Liver (tissue), 8 donors: ENCODE measurements at regions not wholly inside any gene's neighbourhood (a gene's known extent, or its start where the extent isn't known, plus 50 kb on each side); places are given as distances from the start of the nearest gene placed in this dataset.

Experiments
- DNase-seq: peaks from one replicate; pipeline ENCODE4 v3.0.0-alpha.2; 2017; ENCODE audit warnings: low spot score
- H3K27ac ChIP-seq, 2 donors: one replicate each; pipeline ENCODE4 v1.7.0; 2013; ENCODE audit warnings: inconsistent platforms in 2 of 2, low read length in 2 of 2, control low read depth in 1 of 2, low read depth in 1 of 2, mild to moderate bottlenecking in 1 of 2
- H3K27me3 ChIP-seq, 4 donors: one replicate each; pipeline versions ENCODE4 v1.6.1 to v1.7.0; 2013; ENCODE audit warnings: low read length in 3 of 4, inconsistent platforms in 1 of 4, mild to moderate bottlenecking in 1 of 4, moderate library complexity in 1 of 4; ENCODE audit not compliant: control insufficient read depth in 4 of 4, insufficient read depth in 4 of 4
- H3K36me3 ChIP-seq, 4 donors: one replicate each; pipeline versions ENCODE4 v1.6.1 to v1.7.0; 2013; ENCODE audit warnings: low read length in 3 of 4, mild to moderate bottlenecking in 3 of 4, low read depth in 1 of 4, moderate library complexity in 1 of 4; ENCODE audit not compliant: control insufficient read depth in 4 of 4, insufficient read depth in 3 of 4
- H3K4me1 ChIP-seq, 4 donors: one replicate each; pipeline versions ENCODE4 v1.6.1 to v1.7.0; 2013; ENCODE audit warnings: low read length in 3 of 4, mild to moderate bottlenecking in 3 of 4, moderate library complexity in 1 of 4; ENCODE audit not compliant: control insufficient read depth in 4 of 4, insufficient read depth in 4 of 4
- H3K4me3 ChIP-seq, 3 donors: one replicate each; pipeline versions ENCODE4 v1.6.1 to v1.7.0; 2013; ENCODE audit warnings: low read length in 3 of 3, control low read depth in 1 of 3, low read depth in 1 of 3, mild to moderate bottlenecking in 1 of 3
- H3K9ac ChIP-seq, 2 donors: one replicate each; pipeline ENCODE4 v1.7.0; 2013; ENCODE audit warnings: low read length in 2 of 2, mild to moderate bottlenecking in 2 of 2, moderate library complexity in 2 of 2, control low read depth in 1 of 2, low read depth in 1 of 2
- H3K9me3 ChIP-seq, 4 donors: one replicate each; pipeline versions ENCODE4 v1.6.1 to v1.7.0; 2013; ENCODE audit warnings: low read length in 3 of 4; ENCODE audit not compliant: control insufficient read depth in 4 of 4
- EGR1 ChIP-seq, 2 donors: IDR thresholded peaks; 2 replicates each; pipeline ENCODE4 v1.6.1; 2016 to 2018; ENCODE audit warnings: antibody characterized with exemption in 2 of 2, low read depth in 2 of 2
- FOXA1 ChIP-seq: IDR thresholded peaks from 2 replicates; pipeline ENCODE4 v1.6.1; 2016; ENCODE audit warnings: antibody characterized with exemption
- FOXA2 ChIP-seq: IDR thresholded peaks from 2 replicates; pipeline ENCODE4 v1.6.1; 2016; ENCODE audit warnings: antibody characterized with exemption
- GABPA ChIP-seq, 2 donors: IDR thresholded peaks in 1 of 2; conservative IDR thresholded peaks in 1 of 2; 2 replicates each; pipeline ENCODE4 v1.6.1; 2016; ENCODE audit warnings: antibody characterized with exemption in 2 of 2, mild to moderate bottlenecking in 1 of 2, moderate library complexity in 1 of 2
- HNF4A ChIP-seq, 2 donors: conservative IDR thresholded peaks; 2 replicates each; pipeline ENCODE4 v1.6.1; 2016; ENCODE audit warnings: antibody characterized with exemption in 2 of 2, mild to moderate bottlenecking in 2 of 2
- JUND ChIP-seq, 2 donors: IDR thresholded peaks; 2 replicates each; pipeline ENCODE4 v1.6.1; 2016; ENCODE audit warnings: antibody characterized with exemption in 2 of 2
- RXRA ChIP-seq, 2 donors: IDR thresholded peaks; 2 replicates each; pipeline ENCODE4 v1.6.1; 2017 to 2018; ENCODE audit warnings: antibody characterized with exemption in 2 of 2, mild to moderate bottlenecking in 1 of 2
- SP1 ChIP-seq: IDR thresholded peaks from 2 replicates; pipeline ENCODE4 v1.6.1; 2018; ENCODE audit warnings: antibody characterized with exemption, mild to moderate bottlenecking
- TAF1 ChIP-seq: conservative IDR thresholded peaks from 2 replicates; pipeline ENCODE4 v1.6.1; 2016; ENCODE audit warnings: antibody characterized with exemption, mild to moderate bottlenecking
- YY1 ChIP-seq: IDR thresholded peaks from 2 replicates; pipeline ENCODE4 v1.6.1; 2016; ENCODE audit warnings: antibody characterized with exemption, mild to moderate bottlenecking
- WGBS: extraction: QIAGEN DNeasy Blood & Tissue Kit; methylation state at CpG from one replicate; pipeline ENCODE4 v1.1.7; 2013; 5-methylcytosine and 5-hydroxymethylcytosine counted together
- TF ChIP-seq, protein P1 (sequence below): IDR thresholded peaks from 2 replicates; pipeline ENCODE4 v1.6.1; 2016; ENCODE audit warnings: antibody characterized with exemption, mild to moderate bottlenecking
- TF ChIP-seq, protein P2 (sequence below): fragments of 150-350 bp; IDR thresholded peaks from 2 replicates; pipeline ENCODE4 v1.5.1; 2017; ENCODE audit warnings: improper control_type of control experiment, low read depth, low read length; ENCODE audit not compliant: missing input control
- TF ChIP-seq, protein P3 (sequence below): IDR thresholded peaks from 2 replicates; pipeline ENCODE4 v1.6.1; 2016; ENCODE audit warnings: antibody characterized with exemption
- TF ChIP-seq, protein P4 (sequence below): IDR thresholded peaks from 2 replicates; pipeline ENCODE4 v1.6.1; 2016; ENCODE audit warnings: antibody characterized with exemption
- donor health status: healthy.
- donor health status: healthy.
- donor health status: healthy.
- donor health status: healthy.
- donor health status: healthy.

DNA sequence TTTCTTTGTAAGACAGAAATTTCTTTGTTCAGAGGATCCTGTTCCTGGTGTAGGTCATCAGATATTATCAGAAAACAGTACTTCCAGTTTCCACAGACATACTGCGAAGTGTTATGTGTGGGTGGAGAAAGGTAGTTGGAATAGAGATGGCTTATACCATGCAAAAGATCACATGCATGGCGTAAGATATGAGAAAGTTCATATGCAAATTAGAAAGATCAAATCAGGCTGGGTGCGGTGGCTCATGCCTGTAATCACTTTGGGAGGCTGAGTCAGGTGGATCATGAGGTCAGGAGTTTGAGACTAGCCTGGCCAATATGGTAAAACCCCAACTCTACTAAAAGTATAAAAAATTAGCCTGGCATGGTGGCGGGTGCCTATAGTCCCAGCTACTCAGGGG is 65.2 kb upstream of the GLIS3 start:
- H3K36me3 ChIP-seq = no peaks in the 10 kb centered on the region
- H3K27me3 ChIP-seq = no peaks in the 10 kb centered on the region
- H3K27ac ChIP-seq = no peak overlapping the region
- TF ChIP-seq FOXA1 (no peak), SP1 (no peak), HNF4A (conservative IDR thresholded peaks at IDR 0.05) (no peak), RXRA (IDR thresholded peaks at IDR 0.05) (no peak)
- TF ChIP-seq, protein P1, sequence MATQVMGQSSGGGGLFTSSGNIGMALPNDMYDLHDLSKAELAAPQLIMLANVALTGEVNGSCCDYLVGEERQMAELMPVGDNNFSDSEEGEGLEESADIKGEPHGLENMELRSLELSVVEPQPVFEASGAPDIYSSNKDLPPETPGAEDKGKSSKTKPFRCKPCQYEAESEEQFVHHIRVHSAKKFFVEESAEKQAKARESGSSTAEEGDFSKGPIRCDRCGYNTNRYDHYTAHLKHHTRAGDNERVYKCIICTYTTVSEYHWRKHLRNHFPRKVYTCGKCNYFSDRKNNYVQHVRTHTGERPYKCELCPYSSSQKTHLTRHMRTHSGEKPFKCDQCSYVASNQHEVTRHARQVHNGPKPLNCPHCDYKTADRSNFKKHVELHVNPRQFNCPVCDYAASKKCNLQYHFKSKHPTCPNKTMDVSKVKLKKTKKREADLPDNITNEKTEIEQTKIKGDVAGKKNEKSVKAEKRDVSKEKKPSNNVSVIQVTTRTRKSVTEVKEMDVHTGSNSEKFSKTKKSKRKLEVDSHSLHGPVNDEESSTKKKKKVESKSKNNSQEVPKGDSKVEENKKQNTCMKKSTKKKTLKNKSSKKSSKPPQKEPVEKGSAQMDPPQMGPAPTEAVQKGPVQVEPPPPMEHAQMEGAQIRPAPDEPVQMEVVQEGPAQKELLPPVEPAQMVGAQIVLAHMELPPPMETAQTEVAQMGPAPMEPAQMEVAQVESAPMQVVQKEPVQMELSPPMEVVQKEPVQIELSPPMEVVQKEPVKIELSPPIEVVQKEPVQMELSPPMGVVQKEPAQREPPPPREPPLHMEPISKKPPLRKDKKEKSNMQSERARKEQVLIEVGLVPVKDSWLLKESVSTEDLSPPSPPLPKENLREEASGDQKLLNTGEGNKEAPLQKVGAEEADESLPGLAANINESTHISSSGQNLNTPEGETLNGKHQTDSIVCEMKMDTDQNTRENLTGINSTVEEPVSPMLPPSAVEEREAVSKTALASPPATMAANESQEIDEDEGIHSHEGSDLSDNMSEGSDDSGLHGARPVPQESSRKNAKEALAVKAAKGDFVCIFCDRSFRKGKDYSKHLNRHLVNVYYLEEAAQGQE = no peak
- TF ChIP-seq, protein P2, sequence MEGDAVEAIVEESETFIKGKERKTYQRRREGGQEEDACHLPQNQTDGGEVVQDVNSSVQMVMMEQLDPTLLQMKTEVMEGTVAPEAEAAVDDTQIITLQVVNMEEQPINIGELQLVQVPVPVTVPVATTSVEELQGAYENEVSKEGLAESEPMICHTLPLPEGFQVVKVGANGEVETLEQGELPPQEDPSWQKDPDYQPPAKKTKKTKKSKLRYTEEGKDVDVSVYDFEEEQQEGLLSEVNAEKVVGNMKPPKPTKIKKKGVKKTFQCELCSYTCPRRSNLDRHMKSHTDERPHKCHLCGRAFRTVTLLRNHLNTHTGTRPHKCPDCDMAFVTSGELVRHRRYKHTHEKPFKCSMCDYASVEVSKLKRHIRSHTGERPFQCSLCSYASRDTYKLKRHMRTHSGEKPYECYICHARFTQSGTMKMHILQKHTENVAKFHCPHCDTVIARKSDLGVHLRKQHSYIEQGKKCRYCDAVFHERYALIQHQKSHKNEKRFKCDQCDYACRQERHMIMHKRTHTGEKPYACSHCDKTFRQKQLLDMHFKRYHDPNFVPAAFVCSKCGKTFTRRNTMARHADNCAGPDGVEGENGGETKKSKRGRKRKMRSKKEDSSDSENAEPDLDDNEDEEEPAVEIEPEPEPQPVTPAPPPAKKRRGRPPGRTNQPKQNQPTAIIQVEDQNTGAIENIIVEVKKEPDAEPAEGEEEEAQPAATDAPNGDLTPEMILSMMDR = no peak
- DNase-seq = no peak
- no peaks in the 10 kb centered on the region for H3K9me3 ChIP-seq
- 93% methylated on average over 4 of the region's 4 CpGs for WGBS
- no peak overlapping the region for H3K4me3 ChIP-seq
- no peak overlapping the region for H3K9ac ChIP-seq
- peaks cover 0 to 3% (median under 1%) of the 10 kb centered on the region in 4 donors for H3K4me1 ChIP-seq

DNA sequence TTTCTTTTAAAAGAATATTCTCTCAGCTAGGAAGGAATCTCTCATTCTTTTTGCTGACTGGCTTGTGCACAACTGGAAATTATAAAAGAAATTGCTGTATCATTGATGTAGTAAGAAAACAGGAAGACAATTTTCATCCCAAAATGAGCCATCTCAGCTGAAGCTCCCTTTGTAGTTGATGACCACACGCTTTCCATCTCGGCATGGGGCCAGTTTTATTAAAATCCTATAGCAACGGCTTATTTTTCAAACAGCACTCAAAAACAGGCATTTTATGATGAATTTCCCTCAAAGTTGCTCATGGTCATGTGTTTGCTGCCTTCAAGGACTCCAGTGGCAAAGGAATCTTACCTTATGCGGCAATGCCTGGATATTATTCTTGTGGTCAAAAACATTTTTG is 62.4 kb upstream of the GLIS3 start:
- no peaks in the 10 kb centered on the region for H3K9me3 ChIP-seq
- no peak for DNase-seq
- H3K27me3 ChIP-seq = no peaks in the 10 kb centered on the region
- H3K4me3 ChIP-seq = no peak overlapping the region
- H3K4me1 ChIP-seq = peaks cover 4 to 12% (median 5%) of the 10 kb centered on the region in 4 donors
- TF ChIP-seq EGR1 (IDR thresholded peaks at IDR 0.05; ENCODE audit: low read depth in 2 of 2) = no peak
- no peak for TF ChIP-seq TAF1
- TF ChIP-seq, protein P1 = no peak
- H3K36me3 ChIP-seq = no peaks in the 10 kb centered on the region
- H3K9ac ChIP-seq = no peak overlapping the region
- H3K27ac ChIP-seq = no peak overlapping the region
- WGBS = 91% methylated on average over 4 of the region's 4 CpGs

DNA sequence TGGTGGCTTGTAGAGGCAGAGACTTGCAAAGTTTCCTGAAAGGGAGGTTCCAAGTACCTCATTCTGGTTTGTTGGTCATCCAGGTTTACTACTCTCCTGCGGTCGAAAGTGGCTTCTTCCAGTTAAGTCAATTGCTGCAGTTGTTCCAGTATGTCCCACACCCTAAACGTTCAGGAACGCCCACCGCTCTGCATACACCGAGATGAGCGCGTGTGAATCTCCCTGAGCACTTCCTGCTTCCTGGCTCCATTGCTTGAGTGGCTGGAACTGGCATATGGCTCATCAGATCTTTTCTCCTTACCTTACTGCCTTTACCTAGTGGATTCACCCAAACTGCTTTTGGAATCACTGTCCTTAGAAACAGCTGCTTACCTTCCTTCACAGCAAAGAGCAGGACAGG is 59.1 kb upstream of the GLIS3 start:
- Histone ChIP-seq H3K27me3 (no peaks in the 10 kb centered on the region), H3K9ac (no peak overlapping the region), H3K27ac (no peak overlapping the region), H3K36me3 (no peaks in the 10 kb centered on the region), H3K4me1 (peaks cover 4 to 12% (median 5%) of the 10 kb centered on the region in 4 donors), H3K4me3 (no peak overlapping the region), H3K9me3 (no peaks in the 10 kb centered on the region)
- no peak for DNase-seq
- WGBS = 93% methylated on average over 8 of the region's 8 CpGs
- TF ChIP-seq YY1 (no peak), FOXA1 (no peak), RXRA (IDR thresholded peaks at IDR 0.05) (no peak), FOXA2 (no peak), JUND (IDR thresholded peaks at IDR 0.05) (no peak), HNF4A (conservative IDR thresholded peaks at IDR 0.05) (no peak), GABPA (IDR thresholded peaks at IDR 0.05 in 1 of 2, conservative IDR thresholded peaks at IDR 0.05 in 1 of 2) (no peak), EGR1 (IDR thresholded peaks at IDR 0.05; ENCODE audit: low read depth in 2 of 2) (no peak)
- TF ChIP-seq, protein P3, sequence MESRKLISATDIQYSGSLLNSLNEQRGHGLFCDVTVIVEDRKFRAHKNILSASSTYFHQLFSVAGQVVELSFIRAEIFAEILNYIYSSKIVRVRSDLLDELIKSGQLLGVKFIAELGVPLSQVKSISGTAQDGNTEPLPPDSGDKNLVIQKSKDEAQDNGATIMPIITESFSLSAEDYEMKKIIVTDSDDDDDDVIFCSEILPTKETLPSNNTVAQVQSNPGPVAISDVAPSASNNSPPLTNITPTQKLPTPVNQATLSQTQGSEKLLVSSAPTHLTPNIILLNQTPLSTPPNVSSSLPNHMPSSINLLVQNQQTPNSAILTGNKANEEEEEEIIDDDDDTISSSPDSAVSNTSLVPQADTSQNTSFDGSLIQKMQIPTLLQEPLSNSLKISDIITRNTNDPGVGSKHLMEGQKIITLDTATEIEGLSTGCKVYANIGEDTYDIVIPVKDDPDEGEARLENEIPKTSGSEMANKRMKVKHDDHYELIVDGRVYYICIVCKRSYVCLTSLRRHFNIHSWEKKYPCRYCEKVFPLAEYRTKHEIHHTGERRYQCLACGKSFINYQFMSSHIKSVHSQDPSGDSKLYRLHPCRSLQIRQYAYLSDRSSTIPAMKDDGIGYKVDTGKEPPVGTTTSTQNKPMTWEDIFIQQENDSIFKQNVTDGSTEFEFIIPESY = no peak
- TF ChIP-seq, protein P4, sequence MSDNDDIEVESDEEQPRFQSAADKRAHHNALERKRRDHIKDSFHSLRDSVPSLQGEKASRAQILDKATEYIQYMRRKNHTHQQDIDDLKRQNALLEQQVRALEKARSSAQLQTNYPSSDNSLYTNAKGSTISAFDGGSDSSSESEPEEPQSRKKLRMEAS = no peak
- TF ChIP-seq, protein P2 = no peak
